ENCODE measurements at regions not wholly inside any gene's neighbourhood (a gene's known extent, or its start where the extent isn't known, plus 50 kb on each side); places are given as distances from the start of the nearest gene placed in this dataset.
"Not testable (repeated sequence)": the region's sequence is repeated elsewhere in the genome, so short reads cannot be mapped to it uniquely, and the experiment has no call there.

GRCh38 chr9:115531410-115532125, 413.6 kb upstream of the TNC start:
- no peak overlapping the region for H3K27ac ChIP-seq (ENCODE audit: low read depth, low read length, severe bottlenecking)
- WGBS, 2 experiments (ENCODE audit: insufficient coverage in 2 of 2) = 78 to 86% methylated on average over 1 of the region's 1 CpG
- no peaks in the 10 kb centered on the region for H3K9me3 ChIP-seq (ENCODE audit: control insufficient read depth, low read length)
- H3K36me3 ChIP-seq (ENCODE audit: control insufficient read depth, insufficient read depth, low read length) = no peaks in the 10 kb centered on the region
- no peak overlapping the region for H3K4me3 ChIP-seq (ENCODE audit: extremely low read depth, insufficient read depth, low read length, poor library complexity, severe bottlenecking)
- no peaks in the 10 kb centered on the region for H3K4me1 ChIP-seq (ENCODE audit: control insufficient read depth, insufficient read depth, low read length, poor library complexity, severe bottlenecking)

GRCh38 chr9:115533511-115533910, 415.6 kb upstream of the TNC start:
- H3K9me3 ChIP-seq (ENCODE audit: control insufficient read depth, low read length) = no peaks in the 10 kb centered on the region
- H3K36me3 ChIP-seq (ENCODE audit: control insufficient read depth, insufficient read depth, low read length) = no peaks in the 10 kb centered on the region
- no peak overlapping the region for H3K27ac ChIP-seq (ENCODE audit: low read depth, low read length, severe bottlenecking)
- H3K4me3 ChIP-seq (ENCODE audit: extremely low read depth, insufficient read depth, low read length, poor library complexity, severe bottlenecking) = no peak overlapping the region
- H3K4me1 ChIP-seq (ENCODE audit: control insufficient read depth, insufficient read depth, low read length, poor library complexity, severe bottlenecking) = no peaks in the 10 kb centered on the region

GRCh38 chr9:115540091-115540490, 422.1 kb upstream of the TNC start:
- no peaks in the 10 kb centered on the region for H3K36me3 ChIP-seq (ENCODE audit: control insufficient read depth, insufficient read depth, low read length)
- no peaks in the 10 kb centered on the region for H3K4me1 ChIP-seq (ENCODE audit: control insufficient read depth, insufficient read depth, low read length, poor library complexity, severe bottlenecking)
- H3K9me3 ChIP-seq (ENCODE audit: control insufficient read depth, low read length) = no peaks in the 10 kb centered on the region
- no peak overlapping the region for H3K4me3 ChIP-seq (ENCODE audit: extremely low read depth, insufficient read depth, low read length, poor library complexity, severe bottlenecking)
- no peak overlapping the region for H3K27ac ChIP-seq (ENCODE audit: low read depth, low read length, severe bottlenecking)
- no CpG with 5 or more reads among the region's 2 CpGs for WGBS, 2 experiments (ENCODE audit: insufficient coverage in 2 of 2)

- H3K36me3 ChIP-seq (ENCODE audit: control insufficient read depth, insufficient read depth, low read length) = no peaks in the 10 kb centered on the region
- H3K4me3 ChIP-seq (ENCODE audit: extremely low read depth, insufficient read depth, low read length, poor library complexity, severe bottlenecking) = no peak overlapping the region
- H3K9me3 ChIP-seq (ENCODE audit: control insufficient read depth, low read length) = no peaks in the 10 kb centered on the region
- WGBS, 2 experiments (ENCODE audit: insufficient coverage in 2 of 2) = 100% methylated on average over 1 of the region's 1 CpG
- no peaks in the 10 kb centered on the region for H3K4me1 ChIP-seq (ENCODE audit: control insufficient read depth, insufficient read depth, low read length, poor library complexity, severe bottlenecking)
- no peak overlapping the region for H3K27ac ChIP-seq (ENCODE audit: low read depth, low read length, severe bottlenecking)
These were observed 425.6 kb upstream of the TNC start for GRCh38 chr9:115543511-115543910.

- Histone ChIP-seq H3K36me3 (ENCODE audit: control insufficient read depth, insufficient read depth, low read length) (no peaks in the 10 kb centered on the region), H3K27ac (ENCODE audit: low read depth, low read length, severe bottlenecking) (no peak overlapping the region), H3K9me3 (ENCODE audit: control insufficient read depth, low read length) (no peaks in the 10 kb centered on the region), H3K4me1 (ENCODE audit: control insufficient read depth, insufficient read depth, low read length, poor library complexity, severe bottlenecking) (no peaks in the 10 kb centered on the region), H3K4me3 (ENCODE audit: extremely low read depth, insufficient read depth, low read length, poor library complexity, severe bottlenecking) (no peak overlapping the region)
- WGBS, 2 experiments (ENCODE audit: insufficient coverage in 2 of 2) = 78 to 86% methylated on average over 1 of the region's 2 CpGs
These were observed 430.8 kb upstream of the TNC start for GRCh38 chr9:115548609-115549260.

GRCh38 chr9:115551396-115551795, 433.4 kb upstream of the TNC start:
- Histone ChIP-seq H3K36me3 (ENCODE audit: control insufficient read depth, insufficient read depth, low read length) (no peaks in the 10 kb centered on the region), H3K4me3 (ENCODE audit: extremely low read depth, insufficient read depth, low read length, poor library complexity, severe bottlenecking) (no peak overlapping the region), H3K4me1 (ENCODE audit: control insufficient read depth, insufficient read depth, low read length, poor library complexity, severe bottlenecking) (no peaks in the 10 kb centered on the region), H3K9me3 (ENCODE audit: control insufficient read depth, low read length) (peaks cover 14% of the 10 kb centered on the region), H3K27ac (ENCODE audit: low read depth, low read length, severe bottlenecking) (no peak overlapping the region)
- 50 to 83% methylated on average over 1 to 2 of the region's 2 CpGs for WGBS, 2 experiments (ENCODE audit: insufficient coverage in 2 of 2)

GRCh38 chr9:115553060-115553773, 435.3 kb upstream of the TNC start:
- Histone ChIP-seq H3K9me3 (ENCODE audit: control insufficient read depth, low read length) (peaks cover 24% of the 10 kb centered on the region), H3K36me3 (ENCODE audit: control insufficient read depth, insufficient read depth, low read length) (no peaks in the 10 kb centered on the region), H3K4me3 (ENCODE audit: extremely low read depth, insufficient read depth, low read length, poor library complexity, severe bottlenecking) (no peak overlapping the region), H3K4me1 (ENCODE audit: control insufficient read depth, insufficient read depth, low read length, poor library complexity, severe bottlenecking) (no peaks in the 10 kb centered on the region), H3K27ac (ENCODE audit: low read depth, low read length, severe bottlenecking) (no peak overlapping the region)
- 83% methylated on average over 1 of the region's 2 CpGs; no CpG with 5 or more reads in 1 of the 2 experiments for WGBS, 2 experiments (ENCODE audit: insufficient coverage in 2 of 2)

GRCh38 chr9:115556432-115556831, 438.5 kb upstream of the TNC start:
- Histone ChIP-seq H3K4me1 (ENCODE audit: control insufficient read depth, insufficient read depth, low read length, poor library complexity, severe bottlenecking) (no peaks in the 10 kb centered on the region), H3K27ac (ENCODE audit: low read depth, low read length, severe bottlenecking) (no peak overlapping the region), H3K4me3 (ENCODE audit: extremely low read depth, insufficient read depth, low read length, poor library complexity, severe bottlenecking) (no peak overlapping the region), H3K36me3 (ENCODE audit: control insufficient read depth, insufficient read depth, low read length) (no peaks in the 10 kb centered on the region), H3K9me3 (ENCODE audit: control insufficient read depth, low read length) (peaks cover 24% of the 10 kb centered on the region)
- 33 to 40% methylated on average over 1 of the region's 1 CpG for WGBS, 2 experiments (ENCODE audit: insufficient coverage in 2 of 2)

GRCh38 chr9:115575147-115575546, 457.2 kb upstream of the TNC start:
- no CpG with 5 or more reads among the region's 1 CpG for WGBS, 2 experiments (ENCODE audit: insufficient coverage in 2 of 2)
- no peak overlapping the region for H3K27ac ChIP-seq (ENCODE audit: low read depth, low read length, severe bottlenecking)

GRCh38 chr9:115585458-115585857, 467.5 kb upstream of the TNC start:
- WGBS, 2 experiments (ENCODE audit: insufficient coverage in 2 of 2) = 78 to 88% methylated on average over 5 of the region's 5 CpGs
- not testable (repeated sequence) for H3K9me3 ChIP-seq (ENCODE audit: control insufficient read depth, low read length); H3K36me3 ChIP-seq (ENCODE audit: control insufficient read depth, insufficient read depth, low read length); H3K4me1 ChIP-seq (ENCODE audit: control insufficient read depth, insufficient read depth, low read length, poor library complexity, severe bottlenecking); H3K27ac ChIP-seq (ENCODE audit: low read depth, low read length, severe bottlenecking); H3K4me3 ChIP-seq (ENCODE audit: extremely low read depth, insufficient read depth, low read length, poor library complexity, severe bottlenecking)

More at GRCh38 chr9:115575147-115575546, 457.2 kb upstream of the TNC start:
- Histone ChIP-seq H3K36me3 (ENCODE audit: control insufficient read depth, insufficient read depth, low read length) (no peaks in the 10 kb centered on the region), H3K9me3 (ENCODE audit: control insufficient read depth, low read length) (no peaks in the 10 kb centered on the region), H3K4me3 (ENCODE audit: extremely low read depth, insufficient read depth, low read length, poor library complexity, severe bottlenecking) (no peak overlapping the region), H3K4me1 (ENCODE audit: control insufficient read depth, insufficient read depth, low read length, poor library complexity, severe bottlenecking) (no peaks in the 10 kb centered on the region)

GRCh38 chr9:115587310-115587709, 469.4 kb upstream of the TNC start:
- Histone ChIP-seq H3K9me3 (ENCODE audit: control insufficient read depth, low read length) (no peaks in the 10 kb centered on the region), H3K4me3 (ENCODE audit: extremely low read depth, insufficient read depth, low read length, poor library complexity, severe bottlenecking) (no peak overlapping the region), H3K27ac (ENCODE audit: low read depth, low read length, severe bottlenecking) (no peak overlapping the region), H3K4me1 (ENCODE audit: control insufficient read depth, insufficient read depth, low read length, poor library complexity, severe bottlenecking) (peaks cover 7% of the 10 kb centered on the region), H3K36me3 (ENCODE audit: control insufficient read depth, insufficient read depth, low read length) (no peaks in the 10 kb centered on the region)
- WGBS, 2 experiments (ENCODE audit: insufficient coverage in 2 of 2) = no CpG with 5 or more reads among the region's 2 CpGs

Measured in mesodermal cell (in vitro differentiated cells).